GM12872 (cell line): ENCODE measurements at regions not wholly inside any gene's neighbourhood (a gene's known extent, or its start where the extent isn't known, plus 50 kb on each side); places are given as distances from the start of the nearest gene placed in this dataset.

Experiments used
- CTCF ChIP-seq: IDR thresholded peaks from 3 replicates; pipeline ENCODE4 v1.5.1; 2011; ENCODE audit warnings: low read depth, mild to moderate bottlenecking, low read length, moderate library complexity; ENCODE audit not compliant: insufficient read depth

- no peak for TF ChIP-seq CTCF
These were observed 314.5 kb downstream of the SEC14L1 start for GRCh38 chr17:77455111-77455890.

- TF ChIP-seq CTCF: no peak
These were observed 315.1 kb downstream of the SEC14L1 start for GRCh38 chr17:77455891-77456260.

- no peak for TF ChIP-seq CTCF
These were observed 315.6 kb downstream of the SEC14L1 start for GRCh38 chr17:77456271-77456950.

GRCh38 chr17:77456951-77457548 lies 316.3 kb downstream of the SEC14L1 start:
- peak; percentile 51 for TF ChIP-seq CTCF

GRCh38 chr17:77457572-77458201 lies 316.9 kb downstream of the SEC14L1 start:
- no peak for TF ChIP-seq CTCF

GRCh38 chr17:77458202-77459017 lies 317.6 kb downstream of the SEC14L1 start:
- TF ChIP-seq CTCF: no peak
